GM18867 (cell line): ENCODE measurements at regions not wholly inside any gene's neighbourhood (a gene's known extent, or its start where the extent isn't known, plus 50 kb on each side); places are given as distances from the start of the nearest gene placed in this dataset.
"Not testable (repeated sequence)": the region's sequence is repeated elsewhere in the genome, so short reads cannot be mapped to it uniquely, and the experiment has no call there.

Experiments used
- ATAC-seq: cut with Tn5 transposase; IDR thresholded peaks from one replicate; pipeline ENCODE4 v1.9.1; 2021; ENCODE audit warnings: mild to moderate bottlenecking, moderate library complexity; ENCODE audit not compliant: unreplicated experiment

- ATAC-seq: not testable (repeated sequence)
These were observed 51.3 kb upstream of the RIOK2 start for GRCh38 chr5:97234380-97234779.

- no peak for ATAC-seq
These were observed 59.3 kb upstream of the RIOK2 start for GRCh38 chr5:97242341-97242740.

- no peak for ATAC-seq
These were observed 60.3 kb upstream of the RIOK2 start for GRCh38 chr5:97243353-97243752.

GRCh38 chr5:97245386-97245785 lies 62.3 kb upstream of the RIOK2 start:
- no peak for ATAC-seq

GRCh38 chr5:97250113-97250512 lies 67.1 kb upstream of the RIOK2 start:
- ATAC-seq: no peak

- no peak for ATAC-seq
These were observed 83.0 kb upstream of the RIOK2 start for GRCh38 chr5:97266076-97266475.

- ATAC-seq: no peak
These were observed 83.5 kb upstream of the RIOK2 start for GRCh38 chr5:97266576-97266975.

GRCh38 chr5:97267767-97268166 lies 84.7 kb upstream of the RIOK2 start:
- no peak for ATAC-seq

- ATAC-seq: no peak
These were observed 93.5 kb upstream of the RIOK2 start for GRCh38 chr5:97276474-97277120.

GRCh38 chr5:97281257-97281656 lies 98.2 kb upstream of the RIOK2 start:
- ATAC-seq: no peak

GRCh38 chr5:97297063-97297703 lies 114.1 kb upstream of the RIOK2 start:
- ATAC-seq: peak; percentile 100

- ATAC-seq: peak; percentile 13
These were observed 114.7 kb upstream of the RIOK2 start for GRCh38 chr5:97297704-97298091.

GRCh38 chr5:97301181-97301580 lies 118.1 kb upstream of the RIOK2 start:
- ATAC-seq: not testable (repeated sequence)

GRCh38 chr5:97338729-97339128 lies 155.7 kb upstream of the RIOK2 start:
- no peak for ATAC-seq

GRCh38 chr5:97355775-97356174 lies 172.7 kb upstream of the RIOK2 start:
- peak; percentile 96 for ATAC-seq

GRCh38 chr5:97363577-97363976 lies 180.5 kb upstream of the RIOK2 start:
- no peak for ATAC-seq

- no peak for ATAC-seq
These were observed 181.7 kb upstream of the RIOK2 start for GRCh38 chr5:97364731-97365130.

- no peak for ATAC-seq
These were observed 182.3 kb upstream of the RIOK2 start for GRCh38 chr5:97365163-97365845.

- ATAC-seq: no peak
These were observed 182.9 kb upstream of the RIOK2 start for GRCh38 chr5:97365918-97366317.

GRCh38 chr5:97375959-97376358 lies 192.9 kb upstream of the RIOK2 start:
- ATAC-seq: no peak

- no peak for ATAC-seq
These were observed 194.5 kb upstream of the RIOK2 start for GRCh38 chr5:97377582-97377981.

- ATAC-seq: no peak
These were observed 200.9 kb upstream of the RIOK2 start for GRCh38 chr5:97383996-97384395.
